A549 (cell line): ENCODE measurements at regions not wholly inside any gene's neighbourhood (a gene's known extent, or its start where the extent isn't known, plus 50 kb on each side); places are given as distances from the start of the nearest gene placed in this dataset.

Source experiments
- ATAC-seq, 2 experiments: fragments of 200-7000 bp in 1 of 2; fragments of >200 bp in 1 of 2; cut with Nextera tagmentation in 1 of 2; cut with Tn5 transposase in 1 of 2; 3 replicates each; pipeline versions ENCODE4 v1.8.0 to v1.9.1; 2018 to 2020; ENCODE audit warnings: mild to moderate bottlenecking in 1 of 2, moderate library complexity in 1 of 2
- CTCF ChIA-PET: fragments of 300-600 bp; sonication (Branson Sonifier 250); formaldehyde crosslinking; extraction: SDS; loops from one replicate; lab custom pipeline; 2021; ENCODE audit warnings: antibody characterized with exemption, inconsistent platforms; lab: Yijun Ruan, JAX
- POLR2A ChIA-PET: fragments of 350-600 bp; formaldehyde crosslinking; extraction: SDS; loops from one replicate; lab custom pipeline; 2021; ENCODE audit warnings: antibody characterized with exemption, inconsistent platforms; lab: Yijun Ruan, JAX
- DNase-seq, 2 experiments: peaks; one replicate each; pipeline versions ENCODE4 v3.0.0 to v3.0.0-alpha.2; 2011 to 2016; ENCODE audit warnings: low read depth in 1 of 2, low spot score in 1 of 2
- FAIRE-seq: peaks from 2 replicates; lab custom pipeline; 2011; peaks lifted over from hg19 to GRCh38; lab: Jason Lieb, UNC
- H3K27ac ChIP-seq, 2 experiments: fragments of >200 bp; sonication (Bioruptor Twin); formaldehyde crosslinking; 3 replicates each; pipeline ENCODE4 v1.5.1; 2016 to 2017
- H3K4me1 ChIP-seq: fragments of >200 bp; sonication (Bioruptor Twin); formaldehyde crosslinking; 3 replicates; pipeline ENCODE4 v1.6.1; 2016
- H3K4me2 ChIP-seq: fragments of >200 bp; sonication (Bioruptor Twin); formaldehyde crosslinking; 3 replicates; pipeline ENCODE4 v1.6.1; 2016
- H3K4me3 ChIP-seq: fragments of >200 bp; sonication (Bioruptor Twin); formaldehyde crosslinking; 3 replicates; pipeline ENCODE4 v1.5.1; 2016
- H3K9me3 ChIP-seq: fragments of >200 bp; sonication (Bioruptor Twin); formaldehyde crosslinking; 3 replicates; pipeline ENCODE4 v1.6.1; 2016
- BCL3 ChIP-seq: fragments of >200 bp; sonication (Bioruptor Twin); formaldehyde crosslinking; IDR thresholded peaks from 3 replicates; pipeline ENCODE4 v1.6.1; 2016
- CBX2 ChIP-seq: fragments of 200-600 bp; sonication (generic); IDR thresholded peaks from 2 replicates; pipeline ENCODE4 v1.6.1; 2016; ENCODE audit warnings: low read depth, mild to moderate bottlenecking, borderline replicate concordance
- CBX8 ChIP-seq: fragments of 200-600 bp; sonication (generic); IDR thresholded peaks from 2 replicates; pipeline ENCODE4 v1.6.1; 2016
- CEBPB ChIP-seq, 2 experiments: fragments of >200 bp in 1 of 2; sonication (Bioruptor Twin) in 1 of 2; formaldehyde crosslinking in 1 of 2; IDR thresholded peaks; 2 replicates each; pipeline ENCODE4 v1.6.1; 2012 to 2016
- CHD2 ChIP-seq: fragments of 150-350 bp; IDR thresholded peaks from 2 replicates; pipeline ENCODE4 v1.6.1; 2014; ENCODE audit warnings: low read length; ENCODE audit not compliant: partially characterized antibody
- EHF ChIP-seq: fragments of 250-450 bp; sonication (Bioruptor Pico); IDR thresholded peaks from 2 replicates; pipeline ENCODE4 v1.5.0; 2020; ENCODE audit warnings: mild to moderate bottlenecking
- EP300 ChIP-seq, 2 experiments: fragments of >200 bp; sonication (Bioruptor Twin); formaldehyde crosslinking; IDR thresholded peaks; 2 replicates in 1 of 2; 3 replicates in 1 of 2; pipeline ENCODE4 v1.6.1; 2016 to 2017
- FOSL2 ChIP-seq, 2 experiments: fragments of 450-650 bp in 1 of 2; fragments of >200 bp in 1 of 2; sonication (Bioruptor Twin) in 1 of 2; formaldehyde crosslinking; IDR thresholded peaks; 2 replicates each; pipeline versions ENCODE4 v1.5.0 to v1.6.1; 2016 to 2020; ENCODE audit warnings: mild to moderate bottlenecking in 1 of 2, moderate library complexity in 1 of 2
- FOXS1 ChIP-seq: fragments of 250-450 bp; sonication (Bioruptor Pico); IDR thresholded peaks from 2 replicates; pipeline ENCODE4 v1.5.0; 2020; ENCODE audit warnings: mild to moderate bottlenecking, moderate library complexity
- HOXA7 ChIP-seq: fragments of 250-450 bp; sonication (Bioruptor Pico); IDR thresholded peaks from 2 replicates; pipeline ENCODE4 v1.5.0; 2020; ENCODE audit warnings: mild to moderate bottlenecking, moderate library complexity
- HOXB13 ChIP-seq: fragments of 250-450 bp; sonication (Bioruptor Pico); IDR thresholded peaks from 2 replicates; pipeline ENCODE4 v1.5.0; 2020; ENCODE audit warnings: low read depth, mild to moderate bottlenecking, moderate library complexity
- JUN ChIP-seq, 2 experiments: fragments of >200 bp; sonication (Bioruptor Twin); formaldehyde crosslinking; IDR thresholded peaks; 2 replicates in 1 of 2; 3 replicates in 1 of 2; pipeline ENCODE4 v1.6.1; 2016 to 2017
- JUNB ChIP-seq: fragments of >200 bp; sonication (Bioruptor Twin); formaldehyde crosslinking; IDR thresholded peaks from 2 replicates; pipeline ENCODE4 v1.6.1; 2016
- MAFK ChIP-seq: fragments of 450-650 bp; IDR thresholded peaks from 2 replicates; pipeline ENCODE4 v1.6.1; 2014; ENCODE audit not compliant: partially characterized antibody
- MAZ ChIP-seq: fragments of 150-350 bp; IDR thresholded peaks from 2 replicates; pipeline ENCODE4 v1.6.1; 2014; ENCODE audit warnings: antibody characterized with exemption, low read depth, low read length, borderline replicate concordance
- MYC ChIP-seq: IDR thresholded peaks from 2 replicates; pipeline ENCODE4 v1.6.1; 2012; ENCODE audit warnings: mild to moderate bottlenecking, inconsistent platforms, low read length, improper control_type of control experiment, borderline replicate concordance
- NR3C1 ChIP-seq: fragments of >200 bp; sonication (Bioruptor Twin); formaldehyde crosslinking; IDR thresholded peaks from 3 replicates; pipeline ENCODE4 v1.6.1; 2017
- POLR2AphosphoS2 ChIP-seq: conservative IDR thresholded peaks from 2 replicates; pipeline ENCODE4 v1.6.1; 2012; ENCODE audit warnings: low read length, improper control_type of control experiment, inconsistent platforms
- RCOR1 ChIP-seq: fragments of 150-350 bp; IDR thresholded peaks from 2 replicates; pipeline ENCODE4 v1.6.1; 2014; ENCODE audit warnings: antibody characterized with exemption, low read length, low read depth
- REST ChIP-seq: fragments of 200-600 bp; sonication (generic); IDR thresholded peaks from 2 replicates; pipeline ENCODE4 v1.6.1; 2016; ENCODE audit warnings: antibody characterized with exemption, mild to moderate bottlenecking, moderate library complexity
- RNF2 ChIP-seq: fragments of 200-600 bp; sonication (generic); IDR thresholded peaks from 2 replicates; pipeline ENCODE4 v1.6.1; 2016; ENCODE audit warnings: low read depth, mild to moderate bottlenecking, antibody characterized with exemption, moderate library complexity, borderline replicate concordance
- SREBF2 ChIP-seq: fragments of 450-650 bp; IDR thresholded peaks from 2 replicates; pipeline ENCODE4 v1.6.1; 2014; ENCODE audit warnings: mild to moderate bottlenecking, moderate library complexity
- ZC3H11A ChIP-seq: fragments of 450-650 bp; IDR thresholded peaks from 2 replicates; pipeline ENCODE4 v1.6.1; 2014; ENCODE audit warnings: antibody characterized with exemption, mild to moderate bottlenecking
- ZFP36 ChIP-seq: fragments of 450-650 bp; IDR thresholded peaks from 2 replicates; pipeline ENCODE4 v1.6.1; 2014; ENCODE audit warnings: borderline replicate concordance; ENCODE audit not compliant: partially characterized antibody
- ZNF302 ChIP-seq: fragments of 250-450 bp; sonication (Bioruptor Pico); IDR thresholded peaks from 2 replicates; pipeline ENCODE4 v1.9.0; 2021; ENCODE audit warnings: inconsistent platforms, mild to moderate bottlenecking, moderate library complexity
- ZSCAN20 ChIP-seq: fragments of 250-450 bp; sonication (Bioruptor Pico); IDR thresholded peaks from 2 replicates; pipeline ENCODE4 v1.8.0; 2022; ENCODE audit warnings: mild to moderate bottlenecking, moderate library complexity
- WGBS: methylation state at CpG from one replicate; pipeline ENCODE4 v1.1.6; 2017; ENCODE audit errors: missing lambda C conversion rate; 5-methylcytosine and 5-hydroxymethylcytosine counted together
- TF ChIP-seq, protein P1 (sequence below): fragments of 250-450 bp; sonication (Bioruptor Pico); IDR thresholded peaks from 2 replicates; pipeline ENCODE4 v1.5.0; 2020; ENCODE audit warnings: low read depth, mild to moderate bottlenecking, moderate library complexity
- TF ChIP-seq, protein P2 (sequence below): IDR thresholded peaks from 2 replicates; pipeline ENCODE4 v1.6.1; 2012

GRCh38 chr3:193981504-193981903, 154.4 kb upstream of the HES1 start:
- ATAC-seq: no peak
- ChIA-PET POLR2A (no interaction called here), CTCF (interaction anchor here (0.8 kb wide), 1 partner anchor 10 kb away, joined by 3 read pairs; no protein-coding TSS in a partner anchor)
- Histone ChIP-seq H3K9me3 (no peaks in the 10 kb centered on the region), H3K4me1 (no peaks in the 10 kb centered on the region), H3K27ac (no peak overlapping the region), H3K4me2 (no peak overlapping the region), H3K4me3 (no peak overlapping the region)
- TF ChIP-seq, protein P1, sequence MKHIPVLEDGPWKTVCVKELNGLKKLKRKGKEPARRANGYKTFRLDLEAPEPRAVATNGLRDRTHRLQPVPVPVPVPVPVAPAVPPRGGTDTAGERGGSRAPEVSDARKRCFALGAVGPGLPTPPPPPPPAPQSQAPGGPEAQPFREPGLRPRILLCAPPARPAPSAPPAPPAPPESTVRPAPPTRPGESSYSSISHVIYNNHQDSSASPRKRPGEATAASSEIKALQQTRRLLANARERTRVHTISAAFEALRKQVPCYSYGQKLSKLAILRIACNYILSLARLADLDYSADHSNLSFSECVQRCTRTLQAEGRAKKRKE: no peak
- TF ChIP-seq EHF: no peak
- TF ChIP-seq, protein P2, sequence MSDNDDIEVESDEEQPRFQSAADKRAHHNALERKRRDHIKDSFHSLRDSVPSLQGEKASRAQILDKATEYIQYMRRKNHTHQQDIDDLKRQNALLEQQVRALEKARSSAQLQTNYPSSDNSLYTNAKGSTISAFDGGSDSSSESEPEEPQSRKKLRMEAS: no peak
- TF ChIP-seq RNF2: no peak
- DNase-seq: no peak
- 96% methylated on average over 4 of the region's 4 CpGs for WGBS
- no peak for FAIRE-seq

DNA sequence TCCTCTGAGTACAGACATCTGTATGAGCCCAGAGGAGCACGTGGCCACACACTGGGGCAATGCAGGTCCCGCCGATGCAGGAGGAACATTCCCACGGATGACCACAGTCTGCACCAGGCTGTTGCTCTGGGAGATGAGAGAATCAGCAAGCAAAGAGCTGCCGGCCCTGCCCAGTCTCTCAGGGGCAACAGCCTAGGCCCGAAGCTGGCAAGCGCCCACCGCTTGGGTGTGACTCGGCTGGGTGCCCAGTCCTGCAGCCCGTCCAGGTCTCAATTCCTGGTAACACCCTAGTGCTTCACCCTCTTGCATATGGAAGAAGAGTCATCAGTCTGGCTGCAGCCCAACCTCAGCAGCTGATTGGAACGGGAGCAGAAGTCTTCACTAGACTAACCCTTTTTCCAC, 153.7 kb upstream of the HES1 start:
- H3K4me1 ChIP-seq: no peaks in the 10 kb centered on the region
- POLR2A ChIA-PET: no interaction called here
- DNase-seq (no peak), FAIRE-seq (no peak)
- H3K9me3 ChIP-seq: no peaks in the 10 kb centered on the region
- H3K4me3 ChIP-seq: no peak overlapping the region
- no peak overlapping the region for H3K27ac ChIP-seq
- TF ChIP-seq ZSCAN20 (CRISPR knock-in tag): no peak
- no peak for TF ChIP-seq CBX8
- no peak for TF ChIP-seq JUN (IDR thresholded peaks at IDR 0.05)
- TF ChIP-seq MYC: no peak
- TF ChIP-seq POLR2AphosphoS2: no peak
- no peak for TF ChIP-seq NR3C1
- no peak for TF ChIP-seq CEBPB (IDR thresholded peaks at IDR 0.05)
- no peak for TF ChIP-seq EP300 (IDR thresholded peaks at IDR 0.05)
- no peak for TF ChIP-seq EHF
- no peak for TF ChIP-seq HOXA7 (CRISPR knock-in tag)
- no peak for TF ChIP-seq ZNF302 (CRISPR knock-in tag)
- no peak for TF ChIP-seq HOXB13 (CRISPR knock-in tag)
- TF ChIP-seq, protein P2: no peak
- no peak for TF ChIP-seq ZFP36
- TF ChIP-seq CBX2: no peak
- no peak for TF ChIP-seq RCOR1
- no peak for TF ChIP-seq MAZ
- TF ChIP-seq, all 56 proteins: peak for 0
- CTCF ChIA-PET: interaction anchor here (0.6 to 1.0 kb wide), 2 partner anchors 12 kb away, joined by 3 to 4 read pairs; no protein-coding TSS in a partner anchor
- no peak overlapping the region for H3K4me2 ChIP-seq
- no peak for ATAC-seq
- 81% methylated on average over 6 of the region's 11 CpGs for WGBS

DNA sequence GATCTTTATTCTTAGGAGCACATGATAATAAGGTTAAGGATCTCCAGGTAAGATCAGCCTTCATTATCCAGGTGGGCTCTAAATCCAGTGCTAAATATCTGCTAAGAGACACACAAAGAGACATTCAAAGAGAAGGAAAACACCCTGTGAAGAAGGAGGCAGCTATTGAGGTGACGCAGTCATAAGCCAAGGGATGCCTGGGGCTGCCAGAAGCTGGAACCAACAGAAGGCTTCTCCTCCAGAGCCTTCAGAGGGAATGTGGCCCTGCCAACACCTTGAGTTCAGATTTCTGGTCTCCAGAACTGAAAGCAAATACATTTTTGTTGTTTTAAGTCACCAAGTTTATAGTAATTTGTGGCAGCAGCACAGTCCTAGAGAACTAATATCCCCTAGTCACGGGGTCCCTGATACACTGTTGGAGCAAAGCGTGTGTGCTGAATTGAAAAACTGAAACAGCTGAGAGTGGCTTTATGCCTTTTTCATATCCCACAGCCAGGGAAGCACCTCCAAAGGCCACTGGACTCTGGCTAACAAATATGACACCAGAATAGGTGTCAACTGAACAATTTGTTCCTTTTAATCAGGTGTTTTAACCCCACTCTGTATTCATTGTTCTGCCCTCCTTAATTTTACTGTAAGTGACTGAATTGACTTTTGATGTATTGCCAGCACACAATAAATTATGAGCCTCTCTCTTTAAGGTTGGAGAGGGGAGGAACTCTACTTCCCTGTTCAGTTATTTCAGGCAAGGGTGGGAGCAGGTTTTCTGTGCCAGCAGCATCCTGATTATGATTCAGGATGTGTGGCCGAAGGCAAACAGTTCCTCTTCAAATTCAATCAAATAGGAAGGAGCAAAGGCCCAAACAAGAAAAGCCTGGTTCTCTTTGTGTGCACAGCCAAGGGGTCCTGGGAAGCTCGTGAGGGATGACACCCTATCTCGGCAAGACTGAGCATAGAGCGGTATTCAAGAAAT, 151.8 kb upstream of the HES1 start:
- DNase-seq (no peak), ATAC-seq (no peak), FAIRE-seq (no peak)
- Histone ChIP-seq H3K4me3 (no peak overlapping the region), H3K4me2 (no peak overlapping the region), H3K4me1 (no peaks in the 10 kb centered on the region), H3K27ac (no peak overlapping the region), H3K9me3 (no peaks in the 10 kb centered on the region)
- 89% methylated on average over 7 of the region's 7 CpGs for WGBS
- ChIA-PET CTCF (no interaction called here), POLR2A (no interaction called here)
- no peak for TF ChIP-seq FOXS1 (CRISPR knock-in tag)
- no peak for TF ChIP-seq CBX2
- TF ChIP-seq HOXA7 (CRISPR knock-in tag): no peak
- no peak for TF ChIP-seq REST
- no peak for TF ChIP-seq BCL3
- TF ChIP-seq MAZ: no peak
- no peak for TF ChIP-seq MAFK
- TF ChIP-seq FOSL2 (IDR thresholded peaks at IDR 0.05): no peak
- no peak for TF ChIP-seq FOSL2 (CRISPR knock-in tag; IDR thresholded peaks at IDR 0.05)
- no peak for TF ChIP-seq CHD2
- no peak for TF ChIP-seq JUNB
- TF ChIP-seq SREBF2: no peak
- TF ChIP-seq ZC3H11A: no peak
